Fibroblast of peridontal ligament (primary cell): ENCODE measurements at regions not wholly inside any gene's neighbourhood (a gene's known extent, or its start where the extent isn't known, plus 50 kb on each side); places are given as distances from the start of the nearest gene placed in this dataset.
"Not testable (repeated sequence)": the region's sequence is repeated elsewhere in the genome, so short reads cannot be mapped to it uniquely, and the experiment has no call there.

ENCODE experiments used
- DNase-seq: peaks from one replicate; pipeline ENCODE4 v3.0.0-alpha.2; 2010; ENCODE audit errors: extremely low read depth

GRCh38 chr12:74595696-74596095 is 58.1 kb downstream of the ATXN7L3B start:
- no peak for DNase-seq

GRCh38 chr12:74598819-74599218 is 61.2 kb downstream of the ATXN7L3B start:
- no peak for DNase-seq

GRCh38 chr12:74599932-74600331 is 62.3 kb downstream of the ATXN7L3B start:
- DNase-seq, result no peak

GRCh38 chr12:74600817-74601216 is 63.2 kb downstream of the ATXN7L3B start:
- not testable (repeated sequence) for DNase-seq

- DNase-seq, result no peak
Measured at GRCh38 chr12:74602881-74603672, 65.4 kb downstream of the ATXN7L3B start.

- DNase-seq, result no peak
Measured at GRCh38 chr12:74608231-74608775, 70.7 kb downstream of the ATXN7L3B start.

GRCh38 chr12:74610711-74611110 is 73.1 kb downstream of the ATXN7L3B start:
- DNase-seq, result no peak

GRCh38 chr12:74614426-74614825 is 76.8 kb downstream of the ATXN7L3B start:
- DNase-seq, result no peak

GRCh38 chr12:74619084-74619483 is 81.4 kb downstream of the ATXN7L3B start:
- DNase-seq, result no peak

- no peak for DNase-seq
Measured at GRCh38 chr12:74619884-74620283, 82.2 kb downstream of the ATXN7L3B start.

- DNase-seq, result no peak
Measured at GRCh38 chr12:74620921-74621320, 83.3 kb downstream of the ATXN7L3B start.

- DNase-seq, result no peak
Measured at GRCh38 chr12:74624201-74624600, 86.6 kb downstream of the ATXN7L3B start.

GRCh38 chr12:74626397-74626796 is 88.8 kb downstream of the ATXN7L3B start:
- no peak for DNase-seq

- no peak for DNase-seq
Measured at GRCh38 chr12:74641262-74641661, 103.6 kb downstream of the ATXN7L3B start.

- DNase-seq, result no peak
Measured at GRCh38 chr12:74641694-74642093, 104.1 kb downstream of the ATXN7L3B start.

GRCh38 chr12:74644681-74645080 is 107.0 kb downstream of the ATXN7L3B start:
- no peak for DNase-seq

GRCh38 chr12:74646831-74647230 is 109.2 kb downstream of the ATXN7L3B start:
- DNase-seq, result no peak

GRCh38 chr12:74647256-74647655 is 109.6 kb downstream of the ATXN7L3B start:
- no peak for DNase-seq

GRCh38 chr12:74656251-74656650 is 118.6 kb downstream of the ATXN7L3B start:
- DNase-seq, result no peak

- DNase-seq, result no peak
Measured at GRCh38 chr12:74660442-74660841, 122.8 kb downstream of the ATXN7L3B start.

- DNase-seq, result no peak
Measured at GRCh38 chr12:74663958-74664357, 126.3 kb downstream of the ATXN7L3B start.

GRCh38 chr12:74665690-74666089 is 128.1 kb downstream of the ATXN7L3B start:
- no peak for DNase-seq

GRCh38 chr12:74671421-74671820 is 133.8 kb downstream of the ATXN7L3B start:
- no peak for DNase-seq

GRCh38 chr12:74676955-74677354 is 139.3 kb downstream of the ATXN7L3B start:
- DNase-seq, result not testable (repeated sequence)
